ENCODE measurements at regions not wholly inside any gene's neighbourhood (a gene's known extent, or its start where the extent isn't known, plus 50 kb on each side); places are given as distances from the start of the nearest gene placed in this dataset.

DNA sequence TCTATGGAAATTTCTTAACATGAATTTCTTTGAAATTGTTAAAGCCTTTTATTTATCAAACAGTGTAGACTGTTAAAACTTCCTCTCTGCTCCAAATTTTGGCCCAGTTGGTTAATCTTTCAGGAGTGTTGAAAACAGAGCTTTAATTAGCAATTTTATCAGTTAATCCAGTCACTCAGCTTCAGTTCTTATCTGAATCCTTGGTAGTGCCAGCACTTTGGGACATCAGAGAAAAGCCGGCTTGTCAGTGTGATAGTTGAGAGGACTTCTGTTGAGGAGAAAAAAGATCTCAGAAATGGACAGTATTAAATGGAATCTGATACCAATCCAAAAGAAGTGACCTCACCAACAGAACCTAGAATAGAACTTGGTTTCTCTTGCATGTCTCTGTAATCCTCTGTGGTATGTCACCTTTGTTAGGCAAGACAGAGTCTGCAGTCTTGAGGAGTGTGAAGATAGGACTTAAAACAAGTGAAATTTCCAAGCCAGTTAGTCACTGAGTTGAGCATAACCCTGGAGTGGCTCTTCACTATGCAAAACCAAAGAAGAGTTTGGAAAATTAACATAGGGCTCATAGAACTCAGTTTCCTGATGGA lies 251.8 kb downstream of the NNT start (continued):
- TF ChIP-seq, protein P1, sequence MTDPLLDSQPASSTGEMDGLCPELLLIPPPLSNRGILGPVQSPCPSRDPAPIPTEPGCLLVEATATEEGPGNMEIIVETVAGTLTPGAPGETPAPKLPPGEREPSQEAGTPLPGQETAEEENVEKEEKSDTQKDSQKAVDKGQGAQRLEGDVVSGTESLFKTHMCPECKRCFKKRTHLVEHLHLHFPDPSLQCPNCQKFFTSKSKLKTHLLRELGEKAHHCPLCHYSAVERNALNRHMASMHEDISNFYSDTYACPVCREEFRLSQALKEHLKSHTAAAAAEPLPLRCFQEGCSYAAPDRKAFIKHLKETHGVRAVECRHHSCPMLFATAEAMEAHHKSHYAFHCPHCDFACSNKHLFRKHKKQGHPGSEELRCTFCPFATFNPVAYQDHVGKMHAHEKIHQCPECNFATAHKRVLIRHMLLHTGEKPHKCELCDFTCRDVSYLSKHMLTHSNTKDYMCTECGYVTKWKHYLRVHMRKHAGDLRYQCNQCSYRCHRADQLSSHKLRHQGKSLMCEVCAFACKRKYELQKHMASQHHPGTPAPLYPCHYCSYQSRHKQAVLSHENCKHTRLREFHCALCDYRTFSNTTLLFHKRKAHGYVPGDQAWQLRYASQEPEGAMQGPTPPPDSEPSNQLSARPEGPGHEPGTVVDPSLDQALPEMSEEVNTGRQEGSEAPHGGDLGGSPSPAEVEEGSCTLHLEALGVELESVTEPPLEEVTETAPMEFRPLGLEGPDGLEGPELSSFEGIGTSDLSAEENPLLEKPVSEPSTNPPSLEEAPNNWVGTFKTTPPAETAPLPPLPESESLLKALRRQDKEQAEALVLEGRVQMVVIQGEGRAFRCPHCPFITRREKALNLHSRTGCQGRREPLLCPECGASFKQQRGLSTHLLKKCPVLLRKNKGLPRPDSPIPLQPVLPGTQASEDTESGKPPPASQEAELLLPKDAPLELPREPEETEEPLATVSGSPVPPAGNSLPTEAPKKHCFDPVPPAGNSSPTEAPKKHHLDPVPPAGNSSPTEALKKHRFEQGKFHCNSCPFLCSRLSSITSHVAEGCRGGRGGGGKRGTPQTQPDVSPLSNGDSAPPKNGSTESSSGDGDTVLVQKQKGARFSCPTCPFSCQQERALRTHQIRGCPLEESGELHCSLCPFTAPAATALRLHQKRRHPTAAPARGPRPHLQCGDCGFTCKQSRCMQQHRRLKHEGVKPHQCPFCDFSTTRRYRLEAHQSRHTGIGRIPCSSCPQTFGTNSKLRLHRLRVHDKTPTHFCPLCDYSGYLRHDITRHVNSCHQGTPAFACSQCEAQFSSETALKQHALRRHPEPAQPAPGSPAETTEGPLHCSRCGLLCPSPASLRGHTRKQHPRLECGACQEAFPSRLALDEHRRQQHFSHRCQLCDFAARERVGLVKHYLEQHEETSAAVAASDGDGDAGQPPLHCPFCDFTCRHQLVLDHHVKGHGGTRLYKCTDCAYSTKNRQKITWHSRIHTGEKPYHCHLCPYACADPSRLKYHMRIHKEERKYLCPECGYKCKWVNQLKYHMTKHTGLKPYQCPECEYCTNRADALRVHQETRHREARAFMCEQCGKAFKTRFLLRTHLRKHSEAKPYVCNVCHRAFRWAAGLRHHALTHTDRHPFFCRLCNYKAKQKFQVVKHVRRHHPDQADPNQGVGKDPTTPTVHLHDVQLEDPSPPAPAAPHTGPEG (CRISPR knock-in tag; IDR thresholded peaks at IDR 0.05): no peak
- TF ChIP-seq SNRNP70 (IDR thresholded peaks at IDR 0.05; ENCODE audit: low read depth, low read length) (no peak), PRDM15 (CRISPR knock-in tag; IDR thresholded peaks at IDR 0.05) (no peak), ZNF180 (CRISPR knock-in tag; IDR thresholded peaks at IDR 0.05; ENCODE audit: borderline replicate concordance, low read depth) (no peak), ZKSCAN8 (CRISPR knock-in tag; IDR thresholded peaks at IDR 0.05; ENCODE audit: borderline replicate concordance) (no peak), SNAPC2 (CRISPR knock-in tag; IDR thresholded peaks at IDR 0.05) (no peak)

Measured in HepG2 (cell line).